ENCODE measurements at regions not wholly inside any gene's neighbourhood (a gene's known extent, or its start where the extent isn't known, plus 50 kb on each side); places are given as distances from the start of the nearest gene placed in this dataset.

- no peaks in the 10 kb centered on the region for H3K9me3 ChIP-seq (ENCODE audit: control insufficient read depth, insufficient read depth, low read depth, low read length)
- no peak overlapping the region for H3K4me3 ChIP-seq (replicated peaks in 1 of 4; ENCODE audit: control extremely low read depth in 1 of 4, insufficient read depth in 1 of 4, low read depth in 3 of 4, low read length in 4 of 4)
- H3K4me1 ChIP-seq (ENCODE audit: control insufficient read depth, extremely low read depth, insufficient read depth, low read length) = no peaks in the 10 kb centered on the region
- no peak overlapping the region for H3K4me2 ChIP-seq (ENCODE audit: extremely low read depth, insufficient read depth, low read length)
- TF ChIP-seq EZH2 (IDR thresholded peaks at IDR 0.05; ENCODE audit: low read length, missing control alignments) (no peak), CTCF (conservative IDR thresholded peaks at IDR 0.05 in 1 of 2, IDR thresholded peaks at IDR 0.05 in 1 of 2; ENCODE audit: low read depth in 1 of 2, low read length in 2 of 2) (no peak)
- no peak overlapping the region for H3K9ac ChIP-seq (ENCODE audit: insufficient read depth, low read length)
- H3K27me3 ChIP-seq (ENCODE audit: control insufficient read depth, insufficient read depth, low read length) = no peaks in the 10 kb centered on the region
- no peak for DNase-seq (ENCODE audit: low read depth in 2 of 2)
- no peaks in the 10 kb centered on the region for H3K36me3 ChIP-seq (ENCODE audit: control insufficient read depth, insufficient read depth, low read length)
- no peak overlapping the region for H2AFZ ChIP-seq (ENCODE audit: low read length)
- no peak overlapping the region for H3K27ac ChIP-seq (ENCODE audit: insufficient read depth, low read length)
- no peaks in the 10 kb centered on the region for H4K20me1 ChIP-seq (ENCODE audit: control insufficient read depth, extremely low read depth, insufficient read depth, low read length)
- no peaks in the 10 kb centered on the region for H3K79me2 ChIP-seq (ENCODE audit: control insufficient read depth, insufficient read depth, low read length)
These were observed 637.0 kb downstream of the DNAH5 start for GRCh38 chr5:13307480-13307879.

GRCh38 chr5:13303445-13303844 lies 641.0 kb downstream of the DNAH5 start:
- H3K9ac ChIP-seq (ENCODE audit: insufficient read depth, low read length) = no peak overlapping the region
- no peak overlapping the region for H3K4me3 ChIP-seq (replicated peaks in 1 of 4; ENCODE audit: control extremely low read depth in 1 of 4, insufficient read depth in 1 of 4, low read depth in 3 of 4, low read length in 4 of 4)
- TF ChIP-seq CTCF (conservative IDR thresholded peaks at IDR 0.05 in 1 of 2, IDR thresholded peaks at IDR 0.05 in 1 of 2; ENCODE audit: low read depth in 1 of 2, low read length in 2 of 2) = no peak
- TF ChIP-seq EZH2 (IDR thresholded peaks at IDR 0.05; ENCODE audit: low read length, missing control alignments) = no peak
- no peaks in the 10 kb centered on the region for H3K27me3 ChIP-seq (ENCODE audit: control insufficient read depth, insufficient read depth, low read length)
- no peaks in the 10 kb centered on the region for H4K20me1 ChIP-seq (ENCODE audit: control insufficient read depth, extremely low read depth, insufficient read depth, low read length)
- no peak overlapping the region for H2AFZ ChIP-seq (ENCODE audit: low read length)
- no peaks in the 10 kb centered on the region for H3K36me3 ChIP-seq (ENCODE audit: control insufficient read depth, insufficient read depth, low read length)
- DNase-seq (ENCODE audit: low read depth in 2 of 2) = peak in 1 of 2 donors; percentile 11
- H3K4me1 ChIP-seq (ENCODE audit: control insufficient read depth, extremely low read depth, insufficient read depth, low read length) = no peaks in the 10 kb centered on the region
- no peaks in the 10 kb centered on the region for H3K79me2 ChIP-seq (ENCODE audit: control insufficient read depth, insufficient read depth, low read length)
- no peak overlapping the region for H3K27ac ChIP-seq (ENCODE audit: insufficient read depth, low read length)
- no peaks in the 10 kb centered on the region for H3K9me3 ChIP-seq (ENCODE audit: control insufficient read depth, insufficient read depth, low read depth, low read length)
- no peak overlapping the region for H3K4me2 ChIP-seq (ENCODE audit: extremely low read depth, insufficient read depth, low read length)

GRCh38 chr5:13278811-13279210 lies 665.7 kb downstream of the DNAH5 start:
- Histone ChIP-seq H3K4me2 (ENCODE audit: extremely low read depth, insufficient read depth, low read length) (no peak overlapping the region), H3K4me1 (ENCODE audit: control insufficient read depth, extremely low read depth, insufficient read depth, low read length) (no peaks in the 10 kb centered on the region), H3K27me3 (ENCODE audit: control insufficient read depth, insufficient read depth, low read length) (no peaks in the 10 kb centered on the region), H2AFZ (ENCODE audit: low read length) (no peak overlapping the region), H3K79me2 (ENCODE audit: control insufficient read depth, insufficient read depth, low read length) (no peaks in the 10 kb centered on the region), H4K20me1 (ENCODE audit: control insufficient read depth, extremely low read depth, insufficient read depth, low read length) (no peaks in the 10 kb centered on the region), H3K27ac (ENCODE audit: insufficient read depth, low read length) (no peak overlapping the region), H3K4me3 (replicated peaks in 1 of 4; ENCODE audit: control extremely low read depth in 1 of 4, insufficient read depth in 1 of 4, low read depth in 3 of 4, low read length in 4 of 4) (no peak overlapping the region), H3K9ac (ENCODE audit: insufficient read depth, low read length) (no peak overlapping the region), H3K9me3 (ENCODE audit: control insufficient read depth, insufficient read depth, low read depth, low read length) (no peaks in the 10 kb centered on the region), H3K36me3 (ENCODE audit: control insufficient read depth, insufficient read depth, low read length) (no peaks in the 10 kb centered on the region)
- TF ChIP-seq EZH2 (IDR thresholded peaks at IDR 0.05; ENCODE audit: low read length, missing control alignments) = no peak
- TF ChIP-seq CTCF (conservative IDR thresholded peaks at IDR 0.05 in 1 of 2, IDR thresholded peaks at IDR 0.05 in 1 of 2; ENCODE audit: low read depth in 1 of 2, low read length in 2 of 2) = no peak
- peak in 1 of 2 donors; percentile 63 for DNase-seq (ENCODE audit: low read depth in 2 of 2)

All from fibroblast of lung (primary cell).